Sigmoid colon (tissue), 4 donors: ENCODE measurements at regions not wholly inside any gene's neighbourhood (a gene's known extent, or its start where the extent isn't known, plus 50 kb on each side); places are given as distances from the start of the nearest gene placed in this dataset.

ENCODE experiments used
- CTCF ChIP-seq, 4 experiments: fragments of 450-650 bp in 3 of 4; fragments of 200-600 bp in 1 of 4; IDR thresholded peaks; one replicate each; pipeline ENCODE4 v1.5.1; 2016 to 2019; ENCODE audit warnings: antibody characterized with exemption in 4 of 4, mild to moderate bottlenecking in 3 of 4, moderate library complexity in 2 of 4
- EP300 ChIP-seq, 4 donors: sonication (generic); formaldehyde crosslinking; IDR thresholded peaks; one replicate each; pipeline ENCODE4 v1.6.1; 2017; ENCODE audit warnings: antibody characterized with exemption in 4 of 4
- POLR2A ChIP-seq, 2 donors: fragments of 450-650 bp; IDR thresholded peaks; one replicate each; pipeline ENCODE4 v1.6.1; 2016; ENCODE audit warnings: antibody characterized with exemption in 2 of 2, mild to moderate bottlenecking in 2 of 2, moderate library complexity in 2 of 2
- POLR2AphosphoS5 ChIP-seq, 4 donors: sonication (generic); formaldehyde crosslinking; IDR thresholded peaks; one replicate each; pipeline ENCODE4 v1.6.1; 2017; ENCODE audit warnings: antibody characterized with exemption in 4 of 4

GRCh38 chr2:234865586-234865985, 86.2 kb upstream of the SH3BP4 start:
- no peak for TF ChIP-seq POLR2A (IDR thresholded peaks at IDR 0.05)
- TF ChIP-seq CTCF (IDR thresholded peaks at IDR 0.05) = no peak
- no peak for TF ChIP-seq EP300 (IDR thresholded peaks at IDR 0.05)
- TF ChIP-seq POLR2AphosphoS5 (IDR thresholded peaks at IDR 0.05) = no peak
